Tibial nerve (tissue), 4 donors: ENCODE measurements at regions not wholly inside any gene's neighbourhood (a gene's known extent, or its start where the extent isn't known, plus 50 kb on each side); places are given as distances from the start of the nearest gene placed in this dataset.

Source experiments
- CTCF ChIP-seq, 5 experiments: fragments of 200-600 bp in 3 of 5; fragments of 450-650 bp in 2 of 5; sonication (generic) in 3 of 5; IDR thresholded peaks; one replicate each; pipeline ENCODE4 v1.5.1; 2016 to 2019; ENCODE audit warnings: antibody characterized with exemption in 5 of 5, mild to moderate bottlenecking in 3 of 5, moderate library complexity in 2 of 5
- EP300 ChIP-seq, 2 donors: sonication (generic); formaldehyde crosslinking; IDR thresholded peaks; one replicate each; pipeline ENCODE4 v1.6.1; 2017; ENCODE audit warnings: antibody characterized with exemption in 2 of 2, mild to moderate bottlenecking in 1 of 2
- POLR2A ChIP-seq, 2 donors: fragments of 450-650 bp; IDR thresholded peaks; one replicate each; pipeline ENCODE4 v1.6.1; 2017; ENCODE audit warnings: antibody characterized with exemption in 2 of 2, mild to moderate bottlenecking in 2 of 2, moderate library complexity in 2 of 2

GRCh38 chr2:145017149-145017548, 497.2 kb upstream of the ZEB2 start:
- TF ChIP-seq CTCF (IDR thresholded peaks at IDR 0.05), result no peak
- no peak for TF ChIP-seq EP300 (IDR thresholded peaks at IDR 0.05)
- TF ChIP-seq POLR2A (IDR thresholded peaks at IDR 0.05), result no peak
